Lower lobe of right lung (tissue), 2 donors: ENCODE measurements at regions not wholly inside any gene's neighbourhood (a gene's known extent, or its start where the extent isn't known, plus 50 kb on each side); places are given as distances from the start of the nearest gene placed in this dataset.

Source experiments
- ATAC-seq, 2 donors: fragments of 200-7000 bp; cut with Tn5 transposase; one replicate each; pipeline ENCODE4 v1.9.1; 2020 to 2022; ENCODE audit warnings: mild to moderate bottlenecking in 2 of 2, moderate library complexity in 2 of 2
- DNase-seq: peaks from one replicate; pipeline ENCODE4 v3.0.0-alpha.2; 2020
- H3K27ac ChIP-seq: fragments of 200-600 bp; one replicate; pipeline ENCODE4 v1.8.0; 2022
- H3K27me3 ChIP-seq: fragments of 200-600 bp; one replicate; pipeline ENCODE4 v1.8.0; 2022; ENCODE audit warnings: low read depth
- H3K36me3 ChIP-seq: fragments of 200-600 bp; one replicate; pipeline ENCODE4 v1.8.0; 2022; ENCODE audit warnings: mild to moderate bottlenecking
- H3K4me1 ChIP-seq: fragments of 200-600 bp; one replicate; pipeline ENCODE4 v1.8.0; 2022
- H3K4me3 ChIP-seq: fragments of 200-600 bp; one replicate; pipeline ENCODE4 v1.8.0; 2022; ENCODE audit warnings: mild to moderate bottlenecking
- H3K9me3 ChIP-seq: fragments of 200-600 bp; one replicate; pipeline ENCODE4 v1.8.0; 2022
- intact Hi-C: fragments of 100-400 bp; cut with DNase I; formaldehyde crosslinking; loops from one replicate; pipeline ENCODE4 v1.11.0; 2022
- TF ChIP-seq, protein P1 (sequence below): fragments of 200-600 bp; IDR thresholded peaks from one replicate; pipeline ENCODE4 v1.8.0; 2022; ENCODE audit warnings: antibody characterized with exemption, mild to moderate bottlenecking
- donor health status: DM: no; HTN: yes; CAD: no; lungs with severe emphysema.

DNA sequence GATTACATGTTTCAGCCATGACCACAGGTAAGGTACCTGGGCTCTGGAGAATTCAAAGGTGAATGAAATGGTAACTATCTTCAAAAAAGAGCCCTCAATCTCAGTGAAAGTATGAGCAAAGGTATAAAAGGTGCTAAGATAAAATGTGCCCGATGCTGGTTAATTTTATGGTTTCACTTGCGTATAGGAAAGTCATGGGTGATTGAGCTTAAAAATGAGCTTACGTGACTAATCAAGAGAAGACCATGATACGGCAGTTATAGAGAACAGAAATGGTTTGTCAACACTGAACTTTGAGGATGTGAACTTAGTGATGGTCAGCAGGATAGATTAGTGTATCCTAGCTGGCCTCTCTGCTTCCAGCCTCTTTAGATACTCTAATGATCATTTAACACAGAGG is 320.1 kb downstream of the DEPDC1B start:
- Histone ChIP-seq H3K27me3 (no peaks in the 10 kb centered on the region), H3K4me3 (no peak overlapping the region), H3K27ac (no peak overlapping the region), H3K36me3 (no peaks in the 10 kb centered on the region), H3K4me1 (no peaks in the 10 kb centered on the region), H3K9me3 (no peaks in the 10 kb centered on the region)
- TF ChIP-seq, protein P1, sequence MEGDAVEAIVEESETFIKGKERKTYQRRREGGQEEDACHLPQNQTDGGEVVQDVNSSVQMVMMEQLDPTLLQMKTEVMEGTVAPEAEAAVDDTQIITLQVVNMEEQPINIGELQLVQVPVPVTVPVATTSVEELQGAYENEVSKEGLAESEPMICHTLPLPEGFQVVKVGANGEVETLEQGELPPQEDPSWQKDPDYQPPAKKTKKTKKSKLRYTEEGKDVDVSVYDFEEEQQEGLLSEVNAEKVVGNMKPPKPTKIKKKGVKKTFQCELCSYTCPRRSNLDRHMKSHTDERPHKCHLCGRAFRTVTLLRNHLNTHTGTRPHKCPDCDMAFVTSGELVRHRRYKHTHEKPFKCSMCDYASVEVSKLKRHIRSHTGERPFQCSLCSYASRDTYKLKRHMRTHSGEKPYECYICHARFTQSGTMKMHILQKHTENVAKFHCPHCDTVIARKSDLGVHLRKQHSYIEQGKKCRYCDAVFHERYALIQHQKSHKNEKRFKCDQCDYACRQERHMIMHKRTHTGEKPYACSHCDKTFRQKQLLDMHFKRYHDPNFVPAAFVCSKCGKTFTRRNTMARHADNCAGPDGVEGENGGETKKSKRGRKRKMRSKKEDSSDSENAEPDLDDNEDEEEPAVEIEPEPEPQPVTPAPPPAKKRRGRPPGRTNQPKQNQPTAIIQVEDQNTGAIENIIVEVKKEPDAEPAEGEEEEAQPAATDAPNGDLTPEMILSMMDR = no peak
- ATAC-seq = no peak
- DNase-seq = no peak
- intact Hi-C loops = no loop called here

DNA sequence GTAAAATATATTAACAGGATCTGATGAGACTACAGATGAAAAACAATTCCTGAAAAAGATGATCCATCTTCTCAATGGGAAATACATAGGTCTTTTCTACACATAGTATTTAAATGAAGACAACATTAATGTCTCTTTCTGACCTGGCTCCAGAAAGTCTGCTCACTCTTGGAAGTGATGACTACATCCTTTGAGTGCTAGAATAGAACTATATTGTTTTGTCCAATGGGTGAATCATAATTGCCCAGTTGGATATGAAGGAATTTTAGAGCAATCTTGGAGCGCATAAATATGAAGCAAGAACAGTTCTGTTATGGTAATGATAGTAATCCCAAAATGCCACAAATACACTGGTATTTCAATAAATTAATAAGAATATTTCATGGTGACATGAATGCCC is 322.1 kb downstream of the DEPDC1B start:
- no peak overlapping the region for H3K27ac ChIP-seq
- no peaks in the 10 kb centered on the region for H3K4me1 ChIP-seq
- no peaks in the 10 kb centered on the region for H3K27me3 ChIP-seq
- no peak overlapping the region for H3K4me3 ChIP-seq
- no peaks in the 10 kb centered on the region for H3K9me3 ChIP-seq
- intact Hi-C loops = no loop called here
- TF ChIP-seq, protein P1 = no peak
- H3K36me3 ChIP-seq = no peaks in the 10 kb centered on the region
- ATAC-seq (no peak), DNase-seq (no peak)

DNA sequence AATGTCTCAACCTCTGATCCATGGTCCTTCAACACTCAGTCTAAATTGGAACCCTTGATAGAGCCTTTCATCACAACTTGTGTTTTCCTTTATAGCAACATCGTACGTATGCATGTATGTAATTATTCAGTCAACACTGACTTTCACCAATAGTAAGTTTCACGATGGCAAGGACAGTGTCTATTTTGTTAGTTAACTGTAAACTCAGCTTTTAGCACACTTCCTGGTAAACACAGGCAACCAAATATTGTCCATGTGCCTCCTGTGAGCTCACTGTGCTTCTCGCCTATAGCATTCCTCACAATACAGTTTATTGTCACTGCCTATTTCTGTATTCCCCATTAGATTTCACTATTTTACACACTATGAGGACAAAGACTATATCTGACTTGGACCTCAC is 323.1 kb downstream of the DEPDC1B start:
- no peak overlapping the region for H3K27ac ChIP-seq
- H3K4me1 ChIP-seq = no peaks in the 10 kb centered on the region
- ATAC-seq (no peak), DNase-seq (no peak)
- no peaks in the 10 kb centered on the region for H3K27me3 ChIP-seq
- H3K36me3 ChIP-seq = no peaks in the 10 kb centered on the region
- intact Hi-C loops = no loop called here
- TF ChIP-seq, protein P1 = no peak
- no peaks in the 10 kb centered on the region for H3K9me3 ChIP-seq
- H3K4me3 ChIP-seq = no peak overlapping the region

DNA sequence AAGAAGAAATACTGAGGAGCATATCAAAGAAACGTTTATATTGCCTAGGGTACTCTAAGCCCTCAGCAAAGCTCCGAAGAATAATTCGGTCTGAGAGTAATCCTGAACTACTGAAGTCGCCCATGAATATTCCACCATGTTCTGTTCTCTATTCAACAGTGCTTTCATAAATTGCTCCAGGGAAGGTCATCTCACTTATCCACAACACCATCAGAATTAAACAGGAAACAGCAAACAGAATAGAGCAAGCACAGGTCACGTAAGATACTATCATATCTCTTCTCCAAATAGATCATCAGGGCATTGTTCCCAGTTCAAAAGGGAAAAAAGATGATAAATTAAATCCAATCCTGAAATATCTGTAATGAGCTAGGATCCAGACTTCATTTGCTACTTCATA is 325.6 kb downstream of the DEPDC1B start:
- intact Hi-C loops = no loop called here
- H3K27ac ChIP-seq = no peak overlapping the region
- TF ChIP-seq, protein P1 = no peak
- no peak overlapping the region for H3K4me3 ChIP-seq
- no peaks in the 10 kb centered on the region for H3K36me3 ChIP-seq
- DNase-seq (no peak), ATAC-seq (no peak)
- H3K4me1 ChIP-seq = no peaks in the 10 kb centered on the region
- no peaks in the 10 kb centered on the region for H3K9me3 ChIP-seq
- H3K27me3 ChIP-seq = no peaks in the 10 kb centered on the region

DNA sequence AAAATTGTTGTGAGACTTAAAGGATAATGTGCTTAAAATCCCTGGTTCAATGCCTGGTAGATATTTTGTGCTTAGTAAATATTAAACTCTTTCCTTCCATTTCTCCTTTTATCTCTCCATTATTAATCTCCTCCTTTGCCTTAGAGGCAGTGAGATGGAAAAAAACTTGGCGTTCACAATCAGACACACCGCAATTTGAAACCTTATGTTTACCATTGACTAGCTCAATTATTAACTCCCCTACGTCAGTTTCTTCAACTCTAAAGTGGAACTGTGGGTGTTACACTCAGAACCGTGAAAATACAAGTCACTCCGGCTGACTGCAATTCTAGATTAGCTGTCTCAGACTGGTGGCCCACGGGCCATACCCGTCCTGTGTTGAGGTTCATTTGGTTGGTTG is 327.2 kb downstream of the DEPDC1B start:
- TF ChIP-seq, protein P1 = no peak
- peak in 1 of 2 donors; percentile 26 for ATAC-seq
- Histone ChIP-seq H3K27me3 (no peaks in the 10 kb centered on the region), H3K9me3 (no peaks in the 10 kb centered on the region), H3K27ac (no peak overlapping the region), H3K36me3 (no peaks in the 10 kb centered on the region), H3K4me1 (no peaks in the 10 kb centered on the region), H3K4me3 (no peak overlapping the region)
- DNase-seq = no peak
- intact Hi-C loops = no loop called here

DNA sequence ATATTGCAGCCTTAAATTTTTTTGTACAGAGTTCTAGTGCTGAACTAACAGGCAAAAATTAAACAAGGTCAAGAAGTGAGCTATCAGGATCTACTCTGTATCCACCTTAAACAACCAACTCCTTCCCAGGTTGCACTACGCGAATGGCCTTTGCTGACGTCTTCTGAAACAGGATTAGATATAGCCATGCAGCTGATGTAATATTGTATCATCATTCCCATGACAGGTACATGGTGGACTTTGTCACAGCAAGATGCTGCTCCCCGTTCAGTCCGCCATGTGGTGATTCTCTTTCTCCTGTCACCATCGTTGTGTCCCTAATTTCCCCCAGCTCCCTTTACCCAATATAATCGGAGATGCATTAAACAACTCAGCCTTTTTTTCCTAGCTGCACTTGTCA is 328.9 kb downstream of the DEPDC1B start:
- Histone ChIP-seq H3K4me3 (no peak overlapping the region), H3K27ac (no peak overlapping the region), H3K27me3 (no peaks in the 10 kb centered on the region), H3K9me3 (no peaks in the 10 kb centered on the region), H3K4me1 (no peaks in the 10 kb centered on the region), H3K36me3 (no peaks in the 10 kb centered on the region)
- TF ChIP-seq, protein P1 = no peak
- intact Hi-C loops = no loop called here
- ATAC-seq (no peak), DNase-seq (no peak)
